ENCODE measurements at regions not wholly inside any gene's neighbourhood (a gene's known extent, or its start where the extent isn't known, plus 50 kb on each side); places are given as distances from the start of the nearest gene placed in this dataset.
A peak's percentile ranks its signal among the peaks of the same experiment; 100 is the strongest.

DNA sequence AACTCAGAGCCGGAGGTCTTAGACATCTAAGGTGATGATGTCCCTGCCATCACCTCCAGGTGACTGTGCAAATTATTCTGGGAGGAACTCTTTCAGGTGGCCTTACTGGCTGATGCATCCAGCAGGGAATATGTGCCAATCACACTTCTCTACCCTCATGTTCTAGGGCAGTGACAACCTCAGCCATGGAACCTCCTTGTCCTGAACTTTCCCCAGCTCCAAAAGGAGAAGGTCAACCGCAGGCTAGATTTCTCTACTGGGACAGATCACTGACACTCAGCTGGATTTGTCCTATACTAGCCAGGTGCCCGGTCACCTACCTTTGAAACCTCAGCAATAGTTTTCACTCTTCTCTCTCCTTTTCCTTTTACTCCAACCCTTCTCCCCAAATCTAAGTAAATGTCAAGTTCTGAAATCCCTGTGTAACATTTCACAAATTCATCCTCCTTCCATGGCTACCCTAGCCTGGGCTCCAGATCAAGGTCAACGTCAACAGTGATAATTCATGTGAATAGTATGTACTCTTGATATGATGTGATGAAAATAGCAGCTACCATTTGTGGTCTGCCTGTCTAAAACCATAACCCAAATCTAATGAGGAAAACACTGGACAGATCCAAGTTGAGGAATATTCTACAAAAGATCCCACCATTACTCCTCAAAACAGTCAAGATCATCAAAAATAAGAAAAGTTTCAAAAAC lies 115.0 kb upstream of the EGLN3 start:
- no peaks in the 10 kb centered on the region for H3K9me3 ChIP-seq
- TF ChIP-seq, protein P1, sequence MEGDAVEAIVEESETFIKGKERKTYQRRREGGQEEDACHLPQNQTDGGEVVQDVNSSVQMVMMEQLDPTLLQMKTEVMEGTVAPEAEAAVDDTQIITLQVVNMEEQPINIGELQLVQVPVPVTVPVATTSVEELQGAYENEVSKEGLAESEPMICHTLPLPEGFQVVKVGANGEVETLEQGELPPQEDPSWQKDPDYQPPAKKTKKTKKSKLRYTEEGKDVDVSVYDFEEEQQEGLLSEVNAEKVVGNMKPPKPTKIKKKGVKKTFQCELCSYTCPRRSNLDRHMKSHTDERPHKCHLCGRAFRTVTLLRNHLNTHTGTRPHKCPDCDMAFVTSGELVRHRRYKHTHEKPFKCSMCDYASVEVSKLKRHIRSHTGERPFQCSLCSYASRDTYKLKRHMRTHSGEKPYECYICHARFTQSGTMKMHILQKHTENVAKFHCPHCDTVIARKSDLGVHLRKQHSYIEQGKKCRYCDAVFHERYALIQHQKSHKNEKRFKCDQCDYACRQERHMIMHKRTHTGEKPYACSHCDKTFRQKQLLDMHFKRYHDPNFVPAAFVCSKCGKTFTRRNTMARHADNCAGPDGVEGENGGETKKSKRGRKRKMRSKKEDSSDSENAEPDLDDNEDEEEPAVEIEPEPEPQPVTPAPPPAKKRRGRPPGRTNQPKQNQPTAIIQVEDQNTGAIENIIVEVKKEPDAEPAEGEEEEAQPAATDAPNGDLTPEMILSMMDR (IDR thresholded peaks at IDR 0.05), result no peak
- TF ChIP-seq POLR2A (IDR thresholded peaks at IDR 0.05), result no peak
- intact Hi-C loops (cut with DNase I), result loop anchor here in 2 of 10 donors (10.0 kb wide), 2 partner anchors 111 to 121 kb away; partner anchors contain the start of gene EGLN3 (in 1 of the 2)
- no peak overlapping the region for H3K4me3 ChIP-seq
- WGBS, 4 donors, result 62 to 65% (median 64%) methylated on average over 3 to 4 of the region's 4 CpGs
- peak overlapping the region; percentile 8 to 88 (median 75) for H3K27ac ChIP-seq
- no peaks in the 10 kb centered on the region for H3K36me3 ChIP-seq
- peak; percentile 68 to 79 (median 78) for ATAC-seq
- H3K27me3 ChIP-seq, result no peaks in the 10 kb centered on the region
- no peak for DNase-seq
- peaks cover 0 to 43% (median 22%) of the 10 kb centered on the region in 12 donors for H3K4me1 ChIP-seq

GRCh38 chr14:34065236-34065635 lies 114.4 kb upstream of the EGLN3 start:
- intact Hi-C loops (cut with DNase I), result loop anchor here in 2 of 10 donors (10.0 kb wide), 2 partner anchors 110 to 120 kb away; partner anchors contain the start of gene EGLN3 (in 1 of the 2)
- 90 to 95% (median 93%) methylated on average over 4 of the region's 4 CpGs for WGBS, 4 donors
- no peaks in the 10 kb centered on the region for H3K9me3 ChIP-seq
- ATAC-seq, result no peak
- no peaks in the 10 kb centered on the region for H3K36me3 ChIP-seq
- H3K27me3 ChIP-seq, result no peaks in the 10 kb centered on the region
- no peak for TF ChIP-seq POLR2A (IDR thresholded peaks at IDR 0.05)
- TF ChIP-seq, protein P1 (IDR thresholded peaks at IDR 0.05), result no peak
- no peak overlapping the region for H3K4me3 ChIP-seq
- H3K4me1 ChIP-seq, result peaks cover 0 to 47% (median 25%) of the 10 kb centered on the region in 12 donors
- DNase-seq, result no peak
- peak overlapping the region; percentile 8 to 88 (median 75) for H3K27ac ChIP-seq

- H3K27ac ChIP-seq, result peak overlapping the region in 11 of 12 donors; percentile 35 to 88 (median 74)
- peaks cover 0 to 48% (median 28%) of the 10 kb centered on the region in 12 donors for H3K4me1 ChIP-seq
- 23 to 53% (median 36%) methylated on average over 3 to 4 of the region's 4 CpGs for WGBS, 4 donors
- no peaks in the 10 kb centered on the region for H3K36me3 ChIP-seq
- ATAC-seq, result peak in 1 of 4 donors; percentile 16
- TF ChIP-seq POLR2A (IDR thresholded peaks at IDR 0.05), result no peak
- peak in 4 of 5 donors; percentile 53 to 76 (median 63) for DNase-seq
- no peaks in the 10 kb centered on the region for H3K27me3 ChIP-seq
- no peaks in the 10 kb centered on the region for H3K9me3 ChIP-seq
- H3K4me3 ChIP-seq, result no peak overlapping the region
- intact Hi-C loops (cut with DNase I), result loop anchor here in 5 of 10 donors (5.0 to 10.0 kb wide), 6 partner anchors 33 to 168 kb away; partner anchors contain the start of gene EGLN3 (in 3 of the 5)
Measured at GRCh38 chr14:34064349-34064748, 113.5 kb upstream of the EGLN3 start.

DNA sequence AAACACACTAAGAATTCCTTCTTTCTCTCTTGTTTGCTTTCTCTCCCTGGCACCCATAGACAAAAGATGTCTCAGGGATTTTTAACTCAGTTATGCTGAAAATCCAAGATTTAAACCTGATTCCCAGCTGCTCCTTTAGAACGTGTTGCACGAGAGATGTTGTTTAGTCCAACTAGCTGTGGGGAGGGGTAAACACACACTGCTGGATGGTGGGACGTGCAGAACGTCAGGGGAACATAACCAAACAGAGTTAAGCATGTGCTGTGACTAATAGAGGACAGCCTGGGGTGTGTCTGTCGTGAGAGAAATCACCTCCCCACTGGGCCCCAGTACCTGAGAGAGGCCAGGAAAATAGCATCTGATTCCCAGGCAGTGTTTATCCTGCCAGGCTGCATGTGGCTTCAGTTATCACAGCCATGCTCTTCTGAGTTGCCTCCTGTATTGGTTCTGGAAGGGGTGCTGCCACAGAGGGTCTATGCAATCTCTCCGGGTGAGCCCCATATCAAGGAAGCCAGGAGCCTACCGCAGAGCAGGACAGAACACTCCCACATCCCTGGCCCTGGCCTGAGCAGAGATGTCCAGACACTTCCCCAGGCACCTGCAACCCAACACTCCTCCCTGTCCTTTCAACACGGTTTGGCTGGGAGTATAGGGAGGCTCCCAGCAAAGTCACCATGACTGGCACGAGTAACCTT lies 112.7 kb upstream of the EGLN3 start:
- intact Hi-C loops (cut with DNase I), result loop anchor here in 5 of 10 donors (2.0 to 10.0 kb wide), 7 partner anchors 19 to 169 kb away; partner anchors contain the start of gene EGLN3 (in 3 of the 5)
- Histone ChIP-seq H3K36me3 (no peaks in the 10 kb centered on the region), H3K4me1 (peaks cover 0 to 51% (median 31%) of the 10 kb centered on the region in 12 donors), H3K27me3 (no peaks in the 10 kb centered on the region), H3K9me3 (no peaks in the 10 kb centered on the region), H3K4me3 (no peak overlapping the region), H3K27ac (peak overlapping the region; percentile 35 to 88 (median 74))
- TF ChIP-seq POLR2A (IDR thresholded peaks at IDR 0.05), result peak in 1 of 2 donors; percentile 39
- TF ChIP-seq, protein P1 (IDR thresholded peaks at IDR 0.05), result no peak
- ATAC-seq (peak; percentile 14 to 52 (median 41)), DNase-seq (peak in 3 of 5 donors; percentile 32 to 50 (median 47))
- 33 to 49% (median 37%) methylated on average over 9 of the region's 9 CpGs for WGBS, 4 donors

Data from heart left ventricle (tissue), 16 donors.